GM12878 (cell line): ENCODE measurements at regions not wholly inside any gene's neighbourhood (a gene's known extent, or its start where the extent isn't known, plus 50 kb on each side); places are given as distances from the start of the nearest gene placed in this dataset.

Experiments used
- ASH2L ChIP-seq: fragments of 300-600, 200-600 bp; sonication (generic); IDR thresholded peaks from 2 replicates; pipeline ENCODE4 v1.6.1; 2017; ENCODE audit warnings: low read depth, mild to moderate bottlenecking, borderline replicate concordance
- BRCA1 ChIP-seq: IDR thresholded peaks from 2 replicates; pipeline ENCODE4 v1.6.1; 2011; ENCODE audit warnings: low read depth, low read length, improper control_type of control experiment
- EP300 ChIP-seq, 2 experiments: fragments of 150-350 bp in 1 of 2; IDR thresholded peaks; 2 replicates each; pipeline ENCODE4 v1.6.1; 2011 to 2012; ENCODE audit warnings: low read depth in 2 of 2, low read length in 2 of 2, borderline replicate concordance in 1 of 2, improper control_type of control experiment in 1 of 2, inconsistent platforms in 1 of 2; ENCODE audit not compliant: control insufficient read depth in 1 of 2
- ESRRA ChIP-seq: IDR thresholded peaks from 2 replicates; pipeline ENCODE4 v1.6.1; 2012; ENCODE audit warnings: mild to moderate bottlenecking, low read length, improper control_type of control experiment
- EZH2 ChIP-seq: IDR thresholded peaks from 2 replicates; pipeline ENCODE4 v1.6.1; 2012; ENCODE audit warnings: low read depth, mild to moderate bottlenecking, control low read depth, inconsistent platforms, low read length, borderline replicate concordance; ENCODE audit not compliant: control insufficient read depth
- HCFC1 ChIP-seq: fragments of 150-350 bp; IDR thresholded peaks from 2 replicates; pipeline ENCODE4 v1.6.1; 2014; ENCODE audit warnings: low read length
- NFIC ChIP-seq: IDR thresholded peaks from 2 replicates; pipeline ENCODE4 v1.6.1; 2012; ENCODE audit warnings: low read depth, mild to moderate bottlenecking, inconsistent platforms, low read length, moderate library complexity
- POLR2AphosphoS5 ChIP-seq: IDR thresholded peaks from 2 replicates; pipeline ENCODE4 v1.6.1; 2011; ENCODE audit warnings: mild to moderate bottlenecking, low read length, inconsistent platforms
- RCOR1 ChIP-seq: conservative IDR thresholded peaks from 2 replicates; pipeline ENCODE4 v1.6.1; 2012; ENCODE audit warnings: low read depth, low read length, improper control_type of control experiment
- WRNIP1 ChIP-seq: IDR thresholded peaks from 2 replicates; pipeline ENCODE4 v1.6.1; 2011; ENCODE audit warnings: low read depth, low read length, improper control_type of control experiment, borderline replicate concordance
- ZNF274 ChIP-seq: IDR thresholded peaks from one replicate; pipeline ENCODE4 v1.8.0; 2011; ENCODE audit not compliant: insufficient read length, insufficient read depth
- TF ChIP-seq, protein P1 (sequence below), 3 experiments: IDR thresholded peaks in 2 of 3; conservative IDR thresholded peaks in 1 of 3; 2 replicates each; pipeline ENCODE4 v1.5.1; 2011; ENCODE audit warnings: low read depth in 3 of 3, low read length in 3 of 3, mild to moderate bottlenecking in 3 of 3, control low read depth in 2 of 3, moderate library complexity in 2 of 3, inconsistent platforms in 1 of 3, mixed read lengths in 1 of 3; ENCODE audit not compliant: control insufficient read depth in 2 of 3, insufficient read depth in 1 of 3; ENCODE audit errors: extremely low read depth in 1 of 3
- TF ChIP-seq, protein P2 (sequence below): IDR thresholded peaks from 2 replicates; pipeline ENCODE4 v1.6.1; 2012; ENCODE audit warnings: low read depth, low read length, improper control_type of control experiment

DNA sequence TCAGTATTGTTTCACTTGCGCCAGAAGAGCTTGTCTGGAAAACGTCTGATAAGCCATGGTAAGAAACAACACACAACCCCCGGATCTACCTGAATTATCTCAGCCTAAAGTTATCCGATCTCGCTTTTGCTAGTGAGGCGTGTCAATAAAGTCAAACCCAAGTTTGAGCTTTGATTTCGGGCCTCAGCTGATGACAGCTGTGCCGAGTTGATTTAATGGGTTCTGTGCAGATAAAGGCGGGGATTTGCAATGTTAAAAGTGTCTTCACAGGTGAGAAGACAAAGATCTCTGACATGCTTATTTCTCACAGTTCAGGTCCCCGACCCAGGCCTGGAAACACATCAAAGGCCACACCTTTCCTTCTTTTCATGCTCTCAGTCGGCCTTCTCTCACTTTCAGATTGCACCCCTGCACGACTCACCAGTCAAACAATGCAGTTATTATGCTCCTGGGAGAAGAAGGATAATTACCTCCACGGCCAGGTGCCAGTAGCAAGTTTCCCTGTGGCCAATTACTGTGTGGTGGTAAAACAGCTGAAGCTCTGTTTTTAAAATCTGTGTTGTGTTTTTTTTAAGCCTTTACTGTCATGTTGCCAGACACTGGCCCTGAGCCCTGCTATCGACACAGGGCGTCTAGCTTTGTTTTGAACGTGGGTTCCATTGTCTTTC lies 245.3 kb upstream of the RUNX1 start:
- TF ChIP-seq, protein P1, sequence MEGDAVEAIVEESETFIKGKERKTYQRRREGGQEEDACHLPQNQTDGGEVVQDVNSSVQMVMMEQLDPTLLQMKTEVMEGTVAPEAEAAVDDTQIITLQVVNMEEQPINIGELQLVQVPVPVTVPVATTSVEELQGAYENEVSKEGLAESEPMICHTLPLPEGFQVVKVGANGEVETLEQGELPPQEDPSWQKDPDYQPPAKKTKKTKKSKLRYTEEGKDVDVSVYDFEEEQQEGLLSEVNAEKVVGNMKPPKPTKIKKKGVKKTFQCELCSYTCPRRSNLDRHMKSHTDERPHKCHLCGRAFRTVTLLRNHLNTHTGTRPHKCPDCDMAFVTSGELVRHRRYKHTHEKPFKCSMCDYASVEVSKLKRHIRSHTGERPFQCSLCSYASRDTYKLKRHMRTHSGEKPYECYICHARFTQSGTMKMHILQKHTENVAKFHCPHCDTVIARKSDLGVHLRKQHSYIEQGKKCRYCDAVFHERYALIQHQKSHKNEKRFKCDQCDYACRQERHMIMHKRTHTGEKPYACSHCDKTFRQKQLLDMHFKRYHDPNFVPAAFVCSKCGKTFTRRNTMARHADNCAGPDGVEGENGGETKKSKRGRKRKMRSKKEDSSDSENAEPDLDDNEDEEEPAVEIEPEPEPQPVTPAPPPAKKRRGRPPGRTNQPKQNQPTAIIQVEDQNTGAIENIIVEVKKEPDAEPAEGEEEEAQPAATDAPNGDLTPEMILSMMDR (IDR thresholded peaks at IDR 0.05 in 2 of 3, conservative IDR thresholded peaks at IDR 0.05 in 1 of 3; ENCODE audit: control insufficient read depth in 2 of 3, extremely low read depth in 1 of 3, insufficient read depth in 1 of 3, low read depth in 3 of 3, low read length in 3 of 3), result no peak
- no peak for TF ChIP-seq RCOR1
- no peak for TF ChIP-seq EP300 (IDR thresholded peaks at IDR 0.05; ENCODE audit: borderline replicate concordance in 1 of 2, control insufficient read depth in 1 of 2, low read depth in 2 of 2, low read length in 2 of 2)
- no peak for TF ChIP-seq ESRRA
- TF ChIP-seq WRNIP1, result no peak
- TF ChIP-seq NFIC, result no peak
- TF ChIP-seq, protein P2, sequence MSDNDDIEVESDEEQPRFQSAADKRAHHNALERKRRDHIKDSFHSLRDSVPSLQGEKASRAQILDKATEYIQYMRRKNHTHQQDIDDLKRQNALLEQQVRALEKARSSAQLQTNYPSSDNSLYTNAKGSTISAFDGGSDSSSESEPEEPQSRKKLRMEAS, result no peak
- no peak for TF ChIP-seq EZH2
- no peak for TF ChIP-seq BRCA1
- no peak for TF ChIP-seq ZNF274
- no peak for TF ChIP-seq ASH2L
- TF ChIP-seq POLR2AphosphoS5, result no peak
- TF ChIP-seq HCFC1, result no peak
